A549 (cell line): ENCODE measurements at regions not wholly inside any gene's neighbourhood (a gene's known extent, or its start where the extent isn't known, plus 50 kb on each side); places are given as distances from the start of the nearest gene placed in this dataset.

ENCODE experiments used
- ATAC-seq, 2 experiments: fragments of 200-7000 bp in 1 of 2; fragments of >200 bp in 1 of 2; cut with Nextera tagmentation in 1 of 2; cut with Tn5 transposase in 1 of 2; 3 replicates each; pipeline versions ENCODE4 v1.8.0 to v1.9.1; 2018 to 2020; ENCODE audit warnings: mild to moderate bottlenecking in 1 of 2, moderate library complexity in 1 of 2
- CTCF ChIA-PET: fragments of 300-600 bp; sonication (Branson Sonifier 250); formaldehyde crosslinking; extraction: SDS; loops from one replicate; lab custom pipeline; 2021; ENCODE audit warnings: antibody characterized with exemption, inconsistent platforms; lab: Yijun Ruan, JAX
- POLR2A ChIA-PET: fragments of 350-600 bp; formaldehyde crosslinking; extraction: SDS; loops from one replicate; lab custom pipeline; 2021; ENCODE audit warnings: antibody characterized with exemption, inconsistent platforms; lab: Yijun Ruan, JAX
- DNase-seq, 2 experiments: peaks; one replicate each; pipeline versions ENCODE4 v3.0.0 to v3.0.0-alpha.2; 2011 to 2016; ENCODE audit warnings: low read depth in 1 of 2, low spot score in 1 of 2
- FAIRE-seq: peaks from 2 replicates; lab custom pipeline; 2011; peaks lifted over from hg19 to GRCh38; lab: Jason Lieb, UNC
- H3K27ac ChIP-seq, 2 experiments: fragments of >200 bp; sonication (Bioruptor Twin); formaldehyde crosslinking; 3 replicates each; pipeline ENCODE4 v1.5.1; 2016 to 2017
- H3K4me1 ChIP-seq: fragments of >200 bp; sonication (Bioruptor Twin); formaldehyde crosslinking; 3 replicates; pipeline ENCODE4 v1.6.1; 2016
- H3K4me2 ChIP-seq: fragments of >200 bp; sonication (Bioruptor Twin); formaldehyde crosslinking; 3 replicates; pipeline ENCODE4 v1.6.1; 2016
- H3K4me3 ChIP-seq: fragments of >200 bp; sonication (Bioruptor Twin); formaldehyde crosslinking; 3 replicates; pipeline ENCODE4 v1.5.1; 2016
- H3K9me3 ChIP-seq: fragments of >200 bp; sonication (Bioruptor Twin); formaldehyde crosslinking; 3 replicates; pipeline ENCODE4 v1.6.1; 2016
- BCL3 ChIP-seq: fragments of >200 bp; sonication (Bioruptor Twin); formaldehyde crosslinking; IDR thresholded peaks from 3 replicates; pipeline ENCODE4 v1.6.1; 2016
- CHD2 ChIP-seq: fragments of 150-350 bp; IDR thresholded peaks from 2 replicates; pipeline ENCODE4 v1.6.1; 2014; ENCODE audit warnings: low read length; ENCODE audit not compliant: partially characterized antibody
- E2F6 ChIP-seq: IDR thresholded peaks from 2 replicates; pipeline ENCODE4 v1.6.1; 2012; ENCODE audit warnings: low read depth, borderline replicate concordance
- EHF ChIP-seq: fragments of 250-450 bp; sonication (Bioruptor Pico); IDR thresholded peaks from 2 replicates; pipeline ENCODE4 v1.5.0; 2020; ENCODE audit warnings: mild to moderate bottlenecking
- ELK1 ChIP-seq: fragments of 150-350 bp; IDR thresholded peaks from 2 replicates; pipeline ENCODE4 v1.6.1; 2014; ENCODE audit warnings: low read depth, mild to moderate bottlenecking, low read length
- ESRRA ChIP-seq: fragments of 150-350 bp; IDR thresholded peaks from 2 replicates; pipeline ENCODE4 v1.6.1; 2014; ENCODE audit warnings: mild to moderate bottlenecking, low read length, borderline replicate concordance
- FOSL2 ChIP-seq, 2 experiments: fragments of 450-650 bp in 1 of 2; fragments of >200 bp in 1 of 2; sonication (Bioruptor Twin) in 1 of 2; formaldehyde crosslinking; IDR thresholded peaks; 2 replicates each; pipeline versions ENCODE4 v1.5.0 to v1.6.1; 2016 to 2020; ENCODE audit warnings: mild to moderate bottlenecking in 1 of 2, moderate library complexity in 1 of 2
- HDAC2 ChIP-seq: fragments of 200-600 bp; sonication (generic); IDR thresholded peaks from 2 replicates; pipeline ENCODE4 v1.6.1; 2016
- MAFK ChIP-seq: fragments of 450-650 bp; IDR thresholded peaks from 2 replicates; pipeline ENCODE4 v1.6.1; 2014; ENCODE audit not compliant: partially characterized antibody
- MAX ChIP-seq: IDR thresholded peaks from 2 replicates; pipeline ENCODE4 v1.6.1; 2012
- MYC ChIP-seq: IDR thresholded peaks from 2 replicates; pipeline ENCODE4 v1.6.1; 2012; ENCODE audit warnings: mild to moderate bottlenecking, inconsistent platforms, low read length, improper control_type of control experiment, borderline replicate concordance
- PHF8 ChIP-seq: fragments of 200-600 bp; sonication (generic); IDR thresholded peaks from 2 replicates; pipeline ENCODE4 v1.6.1; 2016; ENCODE audit warnings: low read depth, mild to moderate bottlenecking, antibody characterized with exemption, moderate library complexity, borderline replicate concordance
- RAD21 ChIP-seq, 2 experiments: fragments of >200 bp in 1 of 2; sonication (Bioruptor Twin) in 1 of 2; formaldehyde crosslinking in 1 of 2; IDR thresholded peaks in 1 of 2; conservative IDR thresholded peaks in 1 of 2; 2 replicates in 1 of 2; 3 replicates in 1 of 2; pipeline ENCODE4 v1.6.1; 2012 to 2018; ENCODE audit warnings: inconsistent platforms in 1 of 2
- RARB ChIP-seq: fragments of 250-450 bp; sonication (Bioruptor Pico); IDR thresholded peaks from 2 replicates; pipeline ENCODE4 v1.8.0; 2021; ENCODE audit warnings: mild to moderate bottlenecking, moderate library complexity
- RCOR1 ChIP-seq: fragments of 150-350 bp; IDR thresholded peaks from 2 replicates; pipeline ENCODE4 v1.6.1; 2014; ENCODE audit warnings: antibody characterized with exemption, low read length, low read depth
- RFX5 ChIP-seq: fragments of 450-650 bp; IDR thresholded peaks from 2 replicates; pipeline ENCODE4 v1.7.1; 2014; ENCODE audit warnings: antibody characterized with exemption, mild to moderate bottlenecking, moderate library complexity
- SREBF2 ChIP-seq: fragments of 450-650 bp; IDR thresholded peaks from 2 replicates; pipeline ENCODE4 v1.6.1; 2014; ENCODE audit warnings: mild to moderate bottlenecking, moderate library complexity
- ZNF302 ChIP-seq: fragments of 250-450 bp; sonication (Bioruptor Pico); IDR thresholded peaks from 2 replicates; pipeline ENCODE4 v1.9.0; 2021; ENCODE audit warnings: inconsistent platforms, mild to moderate bottlenecking, moderate library complexity
- WGBS: methylation state at CpG from one replicate; pipeline ENCODE4 v1.1.6; 2017; ENCODE audit errors: missing lambda C conversion rate; 5-methylcytosine and 5-hydroxymethylcytosine counted together
- TF ChIP-seq, protein P1 (sequence below): fragments of >200 bp; sonication (Bioruptor Twin); formaldehyde crosslinking; IDR thresholded peaks from 3 replicates; pipeline ENCODE4 v1.5.1; 2016
- TF ChIP-seq, protein P2 (sequence below): fragments of 450-650 bp; IDR thresholded peaks from 2 replicates; pipeline ENCODE4 v1.6.1; 2014; ENCODE audit warnings: antibody characterized with exemption
- TF ChIP-seq, protein P3 (sequence below): IDR thresholded peaks from 2 replicates; pipeline ENCODE4 v1.6.1; 2012

- TF ChIP-seq ELK1 (no peak), MAFK (no peak), BCL3 (no peak)
These were observed 297.7 kb downstream of the SATB2 start (continued) for GRCh38 chr2:199160081-199160480.

GRCh38 chr2:199148076-199148845 is 309.5 kb downstream of the SATB2 start:
- POLR2A ChIA-PET = no interaction called here
- Histone ChIP-seq H3K9me3 (no peaks in the 10 kb centered on the region), H3K4me1 (no peaks in the 10 kb centered on the region), H3K4me2 (no peak overlapping the region), H3K4me3 (no peak overlapping the region), H3K27ac (no peak overlapping the region)
- FAIRE-seq (no peak), DNase-seq (no peak), ATAC-seq (no peak)
- TF ChIP-seq PHF8 (no peak), FOSL2 (IDR thresholded peaks at IDR 0.05) (no peak), FOSL2 (CRISPR knock-in tag; IDR thresholded peaks at IDR 0.05) (no peak), RARB (CRISPR knock-in tag) (no peak), EHF (no peak), RFX5 (no peak), SREBF2 (no peak), ESRRA (no peak), MYC (no peak), RAD21 (conservative IDR thresholded peaks at IDR 0.05 in 1 of 2, IDR thresholded peaks at IDR 0.05 in 1 of 2) (no peak), CHD2 (no peak), RCOR1 (no peak), MAX (no peak), ZNF302 (CRISPR knock-in tag) (no peak), HDAC2 (no peak), E2F6 (no peak)
- TF ChIP-seq, protein P1, sequence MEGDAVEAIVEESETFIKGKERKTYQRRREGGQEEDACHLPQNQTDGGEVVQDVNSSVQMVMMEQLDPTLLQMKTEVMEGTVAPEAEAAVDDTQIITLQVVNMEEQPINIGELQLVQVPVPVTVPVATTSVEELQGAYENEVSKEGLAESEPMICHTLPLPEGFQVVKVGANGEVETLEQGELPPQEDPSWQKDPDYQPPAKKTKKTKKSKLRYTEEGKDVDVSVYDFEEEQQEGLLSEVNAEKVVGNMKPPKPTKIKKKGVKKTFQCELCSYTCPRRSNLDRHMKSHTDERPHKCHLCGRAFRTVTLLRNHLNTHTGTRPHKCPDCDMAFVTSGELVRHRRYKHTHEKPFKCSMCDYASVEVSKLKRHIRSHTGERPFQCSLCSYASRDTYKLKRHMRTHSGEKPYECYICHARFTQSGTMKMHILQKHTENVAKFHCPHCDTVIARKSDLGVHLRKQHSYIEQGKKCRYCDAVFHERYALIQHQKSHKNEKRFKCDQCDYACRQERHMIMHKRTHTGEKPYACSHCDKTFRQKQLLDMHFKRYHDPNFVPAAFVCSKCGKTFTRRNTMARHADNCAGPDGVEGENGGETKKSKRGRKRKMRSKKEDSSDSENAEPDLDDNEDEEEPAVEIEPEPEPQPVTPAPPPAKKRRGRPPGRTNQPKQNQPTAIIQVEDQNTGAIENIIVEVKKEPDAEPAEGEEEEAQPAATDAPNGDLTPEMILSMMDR = no peak
- TF ChIP-seq, protein P2, sequence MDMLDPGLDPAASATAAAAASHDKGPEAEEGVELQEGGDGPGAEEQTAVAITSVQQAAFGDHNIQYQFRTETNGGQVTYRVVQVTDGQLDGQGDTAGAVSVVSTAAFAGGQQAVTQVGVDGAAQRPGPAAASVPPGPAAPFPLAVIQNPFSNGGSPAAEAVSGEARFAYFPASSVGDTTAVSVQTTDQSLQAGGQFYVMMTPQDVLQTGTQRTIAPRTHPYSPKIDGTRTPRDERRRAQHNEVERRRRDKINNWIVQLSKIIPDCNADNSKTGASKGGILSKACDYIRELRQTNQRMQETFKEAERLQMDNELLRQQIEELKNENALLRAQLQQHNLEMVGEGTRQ = no peak
- TF ChIP-seq, protein P3, sequence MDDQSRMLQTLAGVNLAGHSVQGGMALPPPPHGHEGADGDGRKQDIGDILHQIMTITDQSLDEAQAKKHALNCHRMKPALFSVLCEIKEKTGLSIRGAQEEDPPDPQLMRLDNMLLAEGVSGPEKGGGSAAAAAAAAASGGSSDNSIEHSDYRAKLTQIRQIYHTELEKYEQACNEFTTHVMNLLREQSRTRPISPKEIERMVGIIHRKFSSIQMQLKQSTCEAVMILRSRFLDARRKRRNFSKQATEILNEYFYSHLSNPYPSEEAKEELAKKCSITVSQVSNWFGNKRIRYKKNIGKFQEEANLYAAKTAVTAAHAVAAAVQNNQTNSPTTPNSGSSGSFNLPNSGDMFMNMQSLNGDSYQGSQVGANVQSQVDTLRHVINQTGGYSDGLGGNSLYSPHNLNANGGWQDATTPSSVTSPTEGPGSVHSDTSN = no peak
- WGBS = 3% methylated on average over 3 of the region's 3 CpGs
- CTCF ChIA-PET = no interaction called here
